B cell (primary cell): ENCODE measurements at regions not wholly inside any gene's neighbourhood (a gene's known extent, or its start where the extent isn't known, plus 50 kb on each side); places are given as distances from the start of the nearest gene placed in this dataset.

ENCODE experiments used
- ATAC-seq: fragments of 200-7000 bp; cut with Tn5 transposase; one replicate; pipeline ENCODE4 v1.10.0; 2021; ENCODE audit warnings: low read depth, mild to moderate bottlenecking, moderate number of reproducible peaks, moderate library complexity
- CTCF ChIA-PET: fragments of 350-600 bp; sonication (Branson Sonifier 250); formaldehyde crosslinking; loops from one replicate; lab custom pipeline; 2021; ENCODE audit warnings: antibody characterized with exemption, inconsistent platforms; lab: Charles Lee
- POLR2A ChIA-PET: fragments of 350-600 bp; sonication (Branson Sonifier 250); formaldehyde crosslinking; loops from one replicate; lab custom pipeline; 2021; ENCODE audit warnings: antibody characterized with exemption; lab: Charles Lee
- DNase-seq: peaks from one replicate; pipeline ENCODE4 v3.0.0; 2013
- H2AFZ ChIP-seq: 2 replicates; pipeline ENCODE4 v1.6.1; 2012; ENCODE audit warnings: mild to moderate bottlenecking, low read depth, low read length; ENCODE audit not compliant: insufficient read depth, poor library complexity, severe bottlenecking
- H3K27ac ChIP-seq, 2 donors: 1 replicate in 1 of 2; 2 replicates in 1 of 2; pipeline ENCODE4 v1.5.1; 2012 to 2013; ENCODE audit warnings: low read length in 2 of 2, mild to moderate bottlenecking in 2 of 2, moderate library complexity in 1 of 2
- H3K27me3 ChIP-seq, 4 experiments: fragments of 200-600 bp in 1 of 4; sonication (generic) in 1 of 4; replicated peaks in 1 of 4; 1 replicate in 2 of 4; 2 replicates in 2 of 4; pipeline versions ENCODE4 v1.6.1 to v1.7.0; 2013 to 2016; ENCODE audit warnings: low read length in 3 of 4, mild to moderate bottlenecking in 2 of 4, mixed read lengths in 1 of 4, moderate library complexity in 1 of 4; ENCODE audit not compliant: insufficient read depth in 4 of 4, control insufficient read depth in 3 of 4; ENCODE audit errors: control extremely low read depth in 1 of 4
- H3K36me3 ChIP-seq, 2 experiments: replicated peaks in 1 of 2; 1 replicate in 1 of 2; 2 replicates in 1 of 2; pipeline versions ENCODE4 v1.6.1 to v1.7.1; 2013; ENCODE audit warnings: low read length in 1 of 2; ENCODE audit not compliant: insufficient read depth in 2 of 2, control insufficient read depth in 1 of 2; ENCODE audit errors: control extremely low read depth in 1 of 2, extremely low read depth in 1 of 2
- H3K4me1 ChIP-seq, 2 donors: fragments of 200-600 bp in 1 of 2; sonication (generic) in 1 of 2; 1 replicate in 1 of 2; 2 replicates in 1 of 2; pipeline versions ENCODE4 v1.5.1 to v1.6.1; 2013 to 2017; ENCODE audit warnings: low read length in 2 of 2; ENCODE audit not compliant: control insufficient read depth in 2 of 2, insufficient read depth in 2 of 2
- H3K4me2 ChIP-seq: replicated peaks from 2 replicates; pipeline ENCODE3; 2012; ENCODE audit warnings: mild to moderate bottlenecking, low read depth, low read length; ENCODE audit not compliant: poor library complexity, severe bottlenecking
- H3K4me3 ChIP-seq, 5 experiments: fragments of 200-600 bp in 1 of 5; sonication (generic) in 1 of 5; 1 replicate in 3 of 5; 2 replicates in 2 of 5; pipeline versions ENCODE4 v1.5.1 to v1.7.0; 2011 to 2016; ENCODE audit warnings: low read length in 4 of 5, mild to moderate bottlenecking in 4 of 5, low read depth in 2 of 5, control low read depth in 1 of 5, moderate library complexity in 1 of 5; ENCODE audit not compliant: insufficient read depth in 1 of 5; ENCODE audit errors: control extremely low read depth in 1 of 5, extremely low read depth in 1 of 5
- H3K79me2 ChIP-seq: fragments of 200-600 bp; sonication (generic); one replicate; pipeline ENCODE4 v1.6.0; 2016; ENCODE audit warnings: low read length; ENCODE audit not compliant: control insufficient read depth, insufficient read depth
- H3K9ac ChIP-seq: fragments of 200-600 bp; sonication (generic); 2 replicates; pipeline ENCODE4 v1.6.1; 2017; ENCODE audit warnings: mild to moderate bottlenecking, low read length, moderate library complexity
- H3K9me3 ChIP-seq, 3 donors: one replicate each; pipeline versions ENCODE4 v1.6.1 to v1.7.1; 2013; ENCODE audit warnings: low read length in 2 of 3; ENCODE audit not compliant: control insufficient read depth in 2 of 3, insufficient read depth in 1 of 3; ENCODE audit errors: control extremely low read depth in 1 of 3
- H4K20me1 ChIP-seq: 2 replicates; pipeline ENCODE4 v1.6.0; 2012; ENCODE audit warnings: mild to moderate bottlenecking, low read length; ENCODE audit not compliant: insufficient read depth, control insufficient read depth, poor library complexity, severe bottlenecking
- H3K27ac Mint-ChIP-seq: one replicate; pipeline ENCODE4 v1.8.0; 2021; ENCODE audit warnings: mixed read lengths
- H3K27me3 Mint-ChIP-seq: one replicate; pipeline ENCODE4 v1.8.0; 2021; ENCODE audit warnings: mixed read lengths
- H3K4me1 Mint-ChIP-seq: one replicate; pipeline ENCODE4 v1.8.0; 2021; ENCODE audit warnings: mixed read lengths
- H3K4me3 Mint-ChIP-seq: one replicate; pipeline ENCODE4 v1.8.0; 2021; ENCODE audit warnings: mixed read lengths
- H3K9me3 Mint-ChIP-seq: one replicate; pipeline ENCODE4 v1.8.0; 2022; ENCODE audit warnings: mixed read lengths; ENCODE audit not compliant: insufficient read depth
- CTCF ChIP-seq: fragments of 200-600 bp; IDR thresholded peaks from one replicate; pipeline ENCODE4 v1.8.0; 2022; ENCODE audit warnings: antibody characterized with exemption, mild to moderate bottlenecking
- EZH2 ChIP-seq: IDR thresholded peaks from 2 replicates; pipeline ENCODE4 v1.6.1; 2012; ENCODE audit warnings: borderline replicate concordance, low read depth, mild to moderate bottlenecking, moderate library complexity, low read length; ENCODE audit not compliant: insufficient read depth, poor library complexity, severe bottlenecking
- WGBS: methylation state at CpG from one replicate; pipeline ENCODE4 v1.1.5; 2013; ENCODE audit warnings: missing lambda C conversion rate; ENCODE audit not compliant: insufficient coverage; 5-methylcytosine and 5-hydroxymethylcytosine counted together
- intact Hi-C: fragments of 100-400 bp; cut with micrococcal nuclease; formaldehyde crosslinking; loops from one replicate; pipeline ENCODE4 v1.10.0; 2022

- H2AFZ ChIP-seq, result peak overlapping the region; percentile 49
- no peak overlapping the region for H3K9ac ChIP-seq
- H3K36me3 ChIP-seq, result no peaks in the 10 kb centered on the region
- Mint-ChIP-seq H3K27ac (peak overlapping the region; percentile 69), H3K9me3 (no peaks in the 10 kb centered on the region), H3K4me3 (peak overlapping the region; percentile 33), H3K27me3 (peaks cover 3% of the 10 kb centered on the region), H3K4me1 (peaks cover 14% of the 10 kb centered on the region)
- no peak overlapping the region for H3K4me3 ChIP-seq
- CTCF ChIA-PET, result no interaction called here
- peaks cover 0 to 2% (median 0%) of the 10 kb centered on the region in 3 donors for H3K9me3 ChIP-seq
- no peaks in the 10 kb centered on the region for H3K79me2 ChIP-seq
- ATAC-seq (peak; percentile 80), DNase-seq (peak; percentile 59)
- peak overlapping the region; percentile 25 for H3K4me2 ChIP-seq
- 64% methylated on average over 8 of the region's 13 CpGs for WGBS
- TF ChIP-seq CTCF (no peak), EZH2 (no peak)
- peaks cover 0 to 7% of the 10 kb centered on the region in 2 donors for H3K4me1 ChIP-seq
- H3K27me3 ChIP-seq, result no peaks in the 10 kb centered on the region
- POLR2A ChIA-PET, result no interaction called here
- H4K20me1 ChIP-seq, result no peaks in the 10 kb centered on the region
- intact Hi-C loops, result no loop called here
- H3K27ac ChIP-seq, result no peak overlapping the region
These were observed 73.6 kb upstream of the ALDH1B1 start for GRCh38 chr9:38318759-38319495.

GRCh38 chr9:38316166-38316780 lies 76.2 kb upstream of the ALDH1B1 start:
- H3K36me3 ChIP-seq, result no peaks in the 10 kb centered on the region
- H3K4me3 ChIP-seq, result no peak overlapping the region
- intact Hi-C loops, result no loop called here
- ChIA-PET POLR2A (no interaction called here), CTCF (no interaction called here)
- peaks cover 8% of the 10 kb centered on the region for H3K27me3 Mint-ChIP-seq
- H2AFZ ChIP-seq, result no peak overlapping the region
- H3K27ac ChIP-seq, result no peak overlapping the region
- no peak overlapping the region for H3K4me2 ChIP-seq
- TF ChIP-seq CTCF (no peak), EZH2 (no peak)
- no peak overlapping the region for H3K4me3 Mint-ChIP-seq
- peaks cover 14% of the 10 kb centered on the region for H3K4me1 Mint-ChIP-seq
- no peaks in the 10 kb centered on the region for H3K27me3 ChIP-seq
- H3K4me1 ChIP-seq, result peaks cover 0 to 7% of the 10 kb centered on the region in 2 donors
- H3K79me2 ChIP-seq, result no peaks in the 10 kb centered on the region
- H4K20me1 ChIP-seq, result no peaks in the 10 kb centered on the region
- DNase-seq (no peak), ATAC-seq (no peak)
- 93% methylated on average over 6 of the region's 6 CpGs for WGBS
- no peaks in the 10 kb centered on the region for H3K9me3 ChIP-seq
- H3K9ac ChIP-seq, result no peak overlapping the region
- no peaks in the 10 kb centered on the region for H3K9me3 Mint-ChIP-seq
- H3K27ac Mint-ChIP-seq, result no peak overlapping the region
